Retinal pigment epithelial cell (primary cell): ENCODE measurements at regions not wholly inside any gene's neighbourhood (a gene's known extent, or its start where the extent isn't known, plus 50 kb on each side); places are given as distances from the start of the nearest gene placed in this dataset.

ENCODE experiments used
- DNase-seq: peaks from one replicate; pipeline ENCODE4 v3.0.0-alpha.2; 2010; ENCODE audit warnings: low read depth
- H3K4me3 ChIP-seq: 2 replicates; pipeline ENCODE4 v1.5.1; 2011; ENCODE audit warnings: mild to moderate bottlenecking, low read length, control low read depth, moderate library complexity
- CTCF ChIP-seq: conservative IDR thresholded peaks from 2 replicates; pipeline ENCODE4 v1.5.1; 2011; ENCODE audit warnings: low read depth, low read length, control low read depth, inconsistent platforms

GRCh38 chr5:17880869-17881268, 246.6 kb downstream of the TAF11L14 start:
- H3K4me3 ChIP-seq: no peak overlapping the region
- DNase-seq: no peak
- no peak for TF ChIP-seq CTCF

GRCh38 chr5:17882760-17883488, 248.7 kb downstream of the TAF11L14 start:
- H3K4me3 ChIP-seq: no peak overlapping the region
- peak; percentile 58 for DNase-seq
- TF ChIP-seq CTCF: peak; percentile 36

GRCh38 chr5:17888155-17888554, 253.9 kb downstream of the TAF11L14 start:
- no peak for TF ChIP-seq CTCF
- peak; percentile 67 for DNase-seq
- H3K4me3 ChIP-seq: no peak overlapping the region

- no peak for TF ChIP-seq CTCF
- no peak for DNase-seq
- H3K4me3 ChIP-seq: no peak overlapping the region
Observed at GRCh38 chr5:17890501-17890900, 256.2 kb downstream of the TAF11L14 start.

- no peak for DNase-seq
- TF ChIP-seq CTCF: no peak
- no peak overlapping the region for H3K4me3 ChIP-seq
Observed at GRCh38 chr5:17891881-17892280, 257.6 kb downstream of the TAF11L14 start.

GRCh38 chr5:17893026-17893635, 258.9 kb downstream of the TAF11L14 start:
- H3K4me3 ChIP-seq: no peak overlapping the region
- no peak for TF ChIP-seq CTCF
- no peak for DNase-seq
